Epidermal melanocyte (primary cell): ENCODE measurements at regions not wholly inside any gene's neighbourhood (a gene's known extent, or its start where the extent isn't known, plus 50 kb on each side); places are given as distances from the start of the nearest gene placed in this dataset.

Experiments used
- DNase-seq: peaks from one replicate; pipeline ENCODE4 v3.0.0; 2011; ENCODE audit warnings: low spot score; ENCODE audit not compliant: insufficient read length

GRCh38 chr9:76557674-76558225 lies 98.8 kb downstream of the GCNT1 start:
- no peak for DNase-seq

- DNase-seq = no peak
Measured at GRCh38 chr9:76558465-76558864, 99.5 kb downstream of the GCNT1 start.

- no peak for DNase-seq
Measured at GRCh38 chr9:76559286-76559685, 100.3 kb downstream of the GCNT1 start.

- DNase-seq = peak; percentile 68
Measured at GRCh38 chr9:76560481-76560922, 101.5 kb downstream of the GCNT1 start.

- DNase-seq = no peak
Measured at GRCh38 chr9:76561050-76561713, 102.2 kb downstream of the GCNT1 start.
